ENCODE measurements at regions not wholly inside any gene's neighbourhood (a gene's known extent, or its start where the extent isn't known, plus 50 kb on each side); places are given as distances from the start of the nearest gene placed in this dataset.

DNA sequence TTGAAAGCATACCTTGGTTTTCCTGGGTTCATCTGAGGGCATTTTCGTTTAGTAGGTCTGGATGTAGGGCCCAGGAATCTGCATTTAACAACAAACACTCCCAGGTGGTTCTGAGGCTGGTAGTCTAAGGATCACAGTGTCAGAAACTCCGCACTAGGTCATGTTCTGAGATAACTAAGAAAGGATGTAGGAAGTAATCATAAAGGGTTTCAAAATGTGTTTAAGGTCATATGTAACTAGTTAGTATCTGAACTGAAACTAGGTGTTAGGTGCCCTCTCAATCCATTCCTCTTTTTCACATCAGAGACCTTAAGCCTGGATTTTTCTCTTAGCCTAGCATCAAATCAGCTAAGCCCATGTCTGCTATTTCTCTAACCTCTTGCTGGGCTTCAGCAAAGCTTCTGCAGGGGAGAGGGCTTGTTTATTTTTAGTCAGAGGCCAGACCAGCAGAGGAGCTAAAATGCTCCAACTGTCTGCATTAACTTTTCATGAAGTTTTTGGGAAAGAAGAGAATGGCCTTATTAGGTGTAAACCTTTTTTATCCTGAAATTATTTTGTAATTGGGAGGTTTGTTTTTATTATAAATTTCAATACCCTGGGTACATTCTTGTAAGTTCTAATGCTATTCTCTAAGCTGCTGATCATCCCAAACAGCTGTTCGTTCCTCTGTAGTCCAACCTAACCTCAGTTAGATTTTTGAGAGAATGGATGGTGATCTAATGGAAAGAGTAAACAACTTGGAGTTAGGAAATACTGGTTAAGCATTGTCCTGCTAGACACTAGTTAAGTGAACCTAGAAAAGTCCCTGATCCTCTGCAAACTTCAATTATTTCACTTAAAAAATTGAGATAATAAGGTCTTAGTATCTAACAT is 262.8 kb upstream of the RFC3 start:
- H3K9me3 Mint-ChIP-seq, result no peaks in the 10 kb centered on the region
- Histone ChIP-seq H3T11ph (ENCODE audit: low read length) (no peak overlapping the region), H3K18ac (ENCODE audit: insufficient read length, low read depth, low read length) (no peak overlapping the region), H3K23me2 (ENCODE audit: insufficient read length, low read depth, low read length, poor library complexity, severe bottlenecking) (no peaks in the 10 kb centered on the region), H4K5ac (ENCODE audit: insufficient read length, low read depth, low read length) (no peak overlapping the region), H3K4me1 (ENCODE audit: insufficient read depth, low read length) (no peaks in the 10 kb centered on the region), H2BK120ac (ENCODE audit: low read depth, low read length, poor library complexity, severe bottlenecking) (no peak overlapping the region), H4K20me1 (ENCODE audit: control insufficient read depth, insufficient read depth, insufficient read length) (no peaks in the 10 kb centered on the region), H3K79me1 (ENCODE audit: insufficient read depth, low read depth, low read length, poor library complexity, severe bottlenecking) (no peaks in the 10 kb centered on the region), H4K91ac (ENCODE audit: insufficient read length, low read depth, low read length) (no peak overlapping the region), H2BK15ac (ENCODE audit: low read depth, low read length) (no peak overlapping the region), H2AFZ (ENCODE audit: low read length) (no peak overlapping the region), H3K14ac (ENCODE audit: insufficient read depth, low read length) (no peak overlapping the region), H3K56ac (ENCODE audit: insufficient read length, low read depth, low read length) (no peak overlapping the region), H2AK5ac (ENCODE audit: insufficient read length, low read length) (no peak overlapping the region), H3K4ac (ENCODE audit: low read depth, low read length) (no peak overlapping the region), H2BK5ac (ENCODE audit: insufficient read length, low read length) (no peak overlapping the region), H3K27ac (ENCODE audit: insufficient read length, low read depth, low read length) (no peak overlapping the region), H3K9me3 (ENCODE audit: control insufficient read depth, low read depth, low read length) (no peaks in the 10 kb centered on the region), H3K23ac (ENCODE audit: insufficient read length, low read depth, low read length) (no peak overlapping the region), H2BK12ac (ENCODE audit: insufficient read length, low read depth, low read length) (no peak overlapping the region), H4K8ac (replicated peaks; ENCODE audit: insufficient read length, low read depth, low read length) (no peak overlapping the region), H3K4me2 (ENCODE audit: insufficient read depth, insufficient read length, low read length) (no peak overlapping the region), H3K79me2 (ENCODE audit: insufficient read depth, low read length) (no peaks in the 10 kb centered on the region), H3K27me3 (ENCODE audit: insufficient read depth, low read length) (no peaks in the 10 kb centered on the region), H2BK20ac (ENCODE audit: low read depth, low read length, poor library complexity, severe bottlenecking) (no peak overlapping the region), H3K9ac (ENCODE audit: extremely low read depth, insufficient read length, low read length) (no peak overlapping the region)
- H3K4me3 Mint-ChIP-seq, result no peak overlapping the region
- H3K36me3 Mint-ChIP-seq (ENCODE audit: insufficient read depth in 1 of 3, low read depth in 3 of 3), result no peaks in the 10 kb centered on the region
- no peak for DNase-seq
- no peaks in the 10 kb centered on the region; the same call in 1 of the 2 replicates for H3K27me3 Mint-ChIP-seq (ENCODE audit: low read depth)
- no CpG with 5 or more reads among the region's 3 CpGs for WGBS (ENCODE audit: extremely low coverage, insufficient read length, low lambda C conversion rate)
- no peaks in the 10 kb centered on the region for H3K4me1 Mint-ChIP-seq
- peak overlapping the region in 1 of 3 experiments; percentile 78; a peak in 1 of 7 replicates for H3K27ac Mint-ChIP-seq
- TF ChIP-seq CTCF (conservative IDR thresholded peaks at IDR 0.05), result no peak
